Neutrophil (primary cell): ENCODE measurements at regions not wholly inside any gene's neighbourhood (a gene's known extent, or its start where the extent isn't known, plus 50 kb on each side); places are given as distances from the start of the nearest gene placed in this dataset.

Source experiments
- H3K27ac ChIP-seq: fragments of 200-600 bp; sonication (generic); 2 replicates; pipeline ENCODE4 v1.5.1; 2016; ENCODE audit warnings: mild to moderate bottlenecking, moderate library complexity
- H3K27me3 ChIP-seq: fragments of 200-600 bp; sonication (generic); 2 replicates; pipeline ENCODE4 v1.6.0; 2016; ENCODE audit warnings: mild to moderate bottlenecking
- H3K36me3 ChIP-seq: fragments of 200-600 bp; sonication (generic); 2 replicates; pipeline ENCODE4 v1.5.1; 2017
- H3K4me1 ChIP-seq, 2 experiments: fragments of 200-600 bp in 1 of 2; sonication (generic) in 1 of 2; 1 replicate in 1 of 2; 2 replicates in 1 of 2; pipeline versions ENCODE4 v1.5.1 to v1.6.1; 2013 to 2016; ENCODE audit warnings: low read depth in 1 of 2, low read length in 1 of 2, mild to moderate bottlenecking in 1 of 2, moderate library complexity in 1 of 2; ENCODE audit not compliant: control insufficient read depth in 1 of 2, insufficient read depth in 1 of 2
- H3K4me3 ChIP-seq, 2 experiments: fragments of 200-600 bp in 1 of 2; sonication (generic) in 1 of 2; 1 replicate in 1 of 2; 2 replicates in 1 of 2; pipeline ENCODE4 v1.5.1; 2013 to 2016; ENCODE audit warnings: low read depth in 1 of 2, low read length in 1 of 2, mild to moderate bottlenecking in 1 of 2, moderate library complexity in 1 of 2
- H3K9me3 ChIP-seq: fragments of 200-600 bp; sonication (generic); 2 replicates; pipeline ENCODE4 v1.5.1; 2016
- TF ChIP-seq, protein P1 (sequence below): fragments of 200-600 bp; sonication (generic); IDR thresholded peaks from 2 replicates; pipeline ENCODE4 v1.5.1; 2016; ENCODE audit warnings: antibody characterized with exemption

DNA sequence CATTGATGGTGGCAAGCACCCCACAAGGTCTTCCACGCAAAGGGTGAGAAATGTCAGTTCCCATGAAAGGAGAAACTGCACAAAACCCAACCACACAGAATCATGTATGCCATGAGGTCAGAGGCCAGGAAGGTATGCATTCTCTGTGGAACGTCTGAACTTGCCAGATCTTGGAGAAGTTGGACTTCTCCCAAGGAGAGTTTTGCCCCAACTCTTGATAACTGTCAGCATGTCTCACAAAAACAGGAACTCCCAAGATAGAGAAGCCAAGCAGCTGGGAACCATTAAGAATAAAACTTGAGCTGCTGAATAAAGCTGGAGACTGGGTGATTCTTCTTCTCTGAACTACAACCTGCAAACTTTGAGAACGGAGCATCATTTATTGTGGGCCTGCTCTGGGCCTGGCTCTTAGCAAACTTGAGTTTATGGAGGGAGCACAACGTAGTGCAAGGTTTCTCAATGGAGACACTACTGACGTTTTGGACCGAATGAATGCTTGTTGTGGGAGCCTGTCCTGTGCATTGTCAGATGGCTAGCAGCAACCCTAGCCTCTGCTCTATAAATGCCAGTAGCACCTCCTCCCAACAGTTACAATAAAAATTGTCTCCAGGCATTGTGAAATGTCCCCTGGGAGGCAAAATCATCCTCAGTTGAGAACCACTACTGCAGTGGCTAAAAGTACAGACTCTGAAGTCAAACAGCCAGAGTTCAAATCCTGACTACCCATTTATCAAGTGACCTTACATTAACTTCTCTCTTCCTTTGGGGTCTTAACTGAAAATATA is 193.5 kb downstream of the ACTL7B start:
- Histone ChIP-seq H3K4me3 (no peak overlapping the region), H3K36me3 (no peaks in the 10 kb centered on the region), H3K27me3 (no peaks in the 10 kb centered on the region), H3K4me1 (no peaks in the 10 kb centered on the region), H3K27ac (no peak overlapping the region), H3K9me3 (peaks cover 7% of the 10 kb centered on the region)
- TF ChIP-seq, protein P1, sequence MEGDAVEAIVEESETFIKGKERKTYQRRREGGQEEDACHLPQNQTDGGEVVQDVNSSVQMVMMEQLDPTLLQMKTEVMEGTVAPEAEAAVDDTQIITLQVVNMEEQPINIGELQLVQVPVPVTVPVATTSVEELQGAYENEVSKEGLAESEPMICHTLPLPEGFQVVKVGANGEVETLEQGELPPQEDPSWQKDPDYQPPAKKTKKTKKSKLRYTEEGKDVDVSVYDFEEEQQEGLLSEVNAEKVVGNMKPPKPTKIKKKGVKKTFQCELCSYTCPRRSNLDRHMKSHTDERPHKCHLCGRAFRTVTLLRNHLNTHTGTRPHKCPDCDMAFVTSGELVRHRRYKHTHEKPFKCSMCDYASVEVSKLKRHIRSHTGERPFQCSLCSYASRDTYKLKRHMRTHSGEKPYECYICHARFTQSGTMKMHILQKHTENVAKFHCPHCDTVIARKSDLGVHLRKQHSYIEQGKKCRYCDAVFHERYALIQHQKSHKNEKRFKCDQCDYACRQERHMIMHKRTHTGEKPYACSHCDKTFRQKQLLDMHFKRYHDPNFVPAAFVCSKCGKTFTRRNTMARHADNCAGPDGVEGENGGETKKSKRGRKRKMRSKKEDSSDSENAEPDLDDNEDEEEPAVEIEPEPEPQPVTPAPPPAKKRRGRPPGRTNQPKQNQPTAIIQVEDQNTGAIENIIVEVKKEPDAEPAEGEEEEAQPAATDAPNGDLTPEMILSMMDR, result no peak

DNA sequence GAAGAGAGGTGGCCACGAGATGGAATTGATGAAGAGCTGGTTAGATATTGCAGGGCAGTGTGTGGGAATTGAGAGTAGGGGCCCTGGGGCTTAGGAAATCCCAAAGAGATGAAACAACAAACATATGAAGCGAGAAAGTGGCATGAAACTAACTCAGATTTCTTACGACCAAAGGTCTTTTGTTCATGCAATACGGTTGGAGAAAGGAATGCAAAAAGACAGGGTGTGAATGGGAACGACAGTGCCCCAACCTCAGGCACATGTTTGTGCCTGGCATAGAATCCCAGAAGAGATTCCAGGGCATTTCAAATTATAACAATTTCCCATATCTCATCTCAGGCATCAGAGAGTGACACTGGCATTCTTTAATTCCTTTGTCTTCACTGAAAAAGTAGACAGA is 199.2 kb downstream of the ACTL7B start:
- no peak overlapping the region for H3K4me3 ChIP-seq
- TF ChIP-seq, protein P1, result no peak
- no peak overlapping the region for H3K27ac ChIP-seq
- no peaks in the 10 kb centered on the region for H3K36me3 ChIP-seq
- peaks cover 2 to 23% of the 10 kb centered on the region in 2 experiments for H3K4me1 ChIP-seq
- peaks cover 7% of the 10 kb centered on the region for H3K9me3 ChIP-seq
- no peaks in the 10 kb centered on the region for H3K27me3 ChIP-seq

DNA sequence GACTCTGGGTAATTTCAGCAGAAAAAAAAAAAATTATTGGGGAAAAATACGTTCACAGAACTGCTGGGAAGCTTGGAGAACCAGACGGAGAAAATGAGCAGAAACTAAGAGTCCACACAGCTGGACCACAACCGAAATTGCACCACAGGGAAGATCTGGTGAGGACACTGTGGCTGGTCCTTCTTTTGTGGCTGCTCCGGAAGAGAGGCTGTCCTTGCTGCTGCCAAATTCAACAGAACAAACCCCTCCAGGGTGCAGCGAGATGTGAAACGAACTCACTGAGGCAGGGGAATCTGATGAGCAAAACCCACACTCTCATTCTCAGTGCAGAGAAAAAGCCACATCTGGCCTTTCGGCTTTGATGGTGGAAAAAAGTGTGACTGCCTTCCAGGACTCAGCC is 200.0 kb downstream of the ACTL7B start:
- Histone ChIP-seq H3K36me3 (no peaks in the 10 kb centered on the region), H3K27me3 (no peaks in the 10 kb centered on the region)
- TF ChIP-seq, protein P1, result no peak

DNA sequence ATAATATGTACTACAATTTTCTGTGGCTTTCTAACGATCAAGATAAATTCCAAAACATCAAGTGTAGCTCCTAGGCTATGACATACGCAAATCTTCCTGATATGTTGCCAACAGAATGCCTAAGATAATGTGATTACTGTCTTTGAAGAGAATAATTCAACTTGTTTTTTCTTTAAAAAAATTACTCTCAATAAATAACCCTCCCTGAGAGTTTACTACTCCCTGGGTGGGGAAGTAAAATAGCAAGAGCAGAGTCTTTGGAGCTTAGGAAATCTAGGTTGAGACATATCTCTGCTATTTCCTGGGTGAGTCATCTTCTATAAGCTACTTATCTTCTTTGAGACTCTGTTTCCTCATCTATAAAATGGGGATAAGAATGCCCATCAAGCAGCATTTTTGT is 201.2 kb downstream of the ACTL7B start:
- H3K36me3 ChIP-seq, result no peaks in the 10 kb centered on the region
- no peak overlapping the region for H3K4me3 ChIP-seq
- no peak overlapping the region for H3K27ac ChIP-seq
- peaks cover 2 to 23% of the 10 kb centered on the region in 2 experiments for H3K4me1 ChIP-seq
- H3K27me3 ChIP-seq, result no peaks in the 10 kb centered on the region
- TF ChIP-seq, protein P1, result no peak
- H3K9me3 ChIP-seq, result peaks cover 3% of the 10 kb centered on the region

More for the DNA sequence above, 200.0 kb downstream of the ACTL7B start:
- peaks cover 2 to 23% of the 10 kb centered on the region in 2 experiments for H3K4me1 ChIP-seq
- no peak overlapping the region for H3K27ac ChIP-seq
- peaks cover 7% of the 10 kb centered on the region for H3K9me3 ChIP-seq
- no peak overlapping the region for H3K4me3 ChIP-seq

DNA sequence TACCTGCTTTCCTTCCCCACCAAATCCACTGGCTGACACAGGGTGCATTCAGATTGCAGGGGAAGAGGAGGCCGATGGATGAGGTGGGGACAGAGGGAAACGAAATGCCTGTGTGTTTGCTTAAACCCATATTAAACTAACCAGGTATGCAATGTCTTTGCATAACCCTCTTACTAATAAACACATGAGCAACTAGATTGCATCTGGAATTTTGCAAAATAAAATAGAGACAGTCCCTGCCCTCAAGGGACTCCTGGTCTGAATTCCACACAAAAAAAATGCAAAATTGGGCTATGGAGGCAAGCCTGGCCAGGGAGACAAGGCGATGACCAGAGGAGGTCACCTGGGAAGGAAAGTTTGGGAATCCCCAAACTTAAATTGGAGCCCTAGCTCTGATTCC is 202.9 kb downstream of the ACTL7B start:
- TF ChIP-seq, protein P1, result no peak
- no peak overlapping the region for H3K27ac ChIP-seq
- peaks cover 2 to 23% of the 10 kb centered on the region in 2 experiments for H3K4me1 ChIP-seq
- H3K27me3 ChIP-seq, result no peaks in the 10 kb centered on the region
- no peaks in the 10 kb centered on the region for H3K9me3 ChIP-seq
- H3K36me3 ChIP-seq, result no peaks in the 10 kb centered on the region
- no peak overlapping the region for H3K4me3 ChIP-seq
